H1 (cell line): ENCODE measurements at regions not wholly inside any gene's neighbourhood (a gene's known extent, or its start where the extent isn't known, plus 50 kb on each side); places are given as distances from the start of the nearest gene placed in this dataset.

Experiments used
- CTCF ChIP-seq, 3 experiments: IDR thresholded peaks; 1 replicate in 2 of 3; 2 replicates in 1 of 3; pipeline versions ENCODE4 v1.5.1 to v1.6.1; 2011; ENCODE audit warnings: low read length in 3 of 3, mild to moderate bottlenecking in 3 of 3, inconsistent platforms in 2 of 3, low read depth in 1 of 3, moderate library complexity in 1 of 3; ENCODE audit not compliant: insufficient read depth in 1 of 3; ENCODE audit errors: control extremely low read depth in 1 of 3
- POU5F1 ChIP-seq: IDR thresholded peaks from 2 replicates; pipeline ENCODE4 v1.6.1; 2011; ENCODE audit warnings: low read depth, mild to moderate bottlenecking, low read length, moderate library complexity
- RAD21 ChIP-seq, 2 experiments: IDR thresholded peaks in 1 of 2; conservative IDR thresholded peaks in 1 of 2; 2 replicates each; pipeline ENCODE4 v1.6.1; 2011; ENCODE audit warnings: low read depth in 2 of 2, low read length in 2 of 2, improper control_type of control experiment in 1 of 2, inconsistent platforms in 1 of 2, mild to moderate bottlenecking in 1 of 2, moderate library complexity in 1 of 2

DNA sequence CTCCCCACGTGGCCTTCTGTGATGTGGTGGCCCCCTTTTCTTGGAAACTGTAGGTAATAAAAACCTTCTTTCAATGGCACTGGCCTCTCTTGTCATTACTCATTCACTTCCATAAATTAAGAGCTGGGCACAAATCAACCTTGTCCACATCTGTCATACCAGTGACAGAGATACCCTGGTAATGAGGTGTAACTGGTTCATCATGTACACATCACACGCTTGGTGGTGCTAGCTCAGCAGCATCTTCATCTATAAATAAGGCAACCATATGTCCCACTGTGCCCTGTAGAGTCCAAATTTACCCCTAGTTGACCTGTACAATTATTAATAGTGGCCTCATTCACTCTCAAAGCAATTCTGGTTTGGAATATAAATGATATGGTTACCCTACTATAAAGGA lies 245.6 kb downstream of the HIVEP2 start (continued):
- no peak for TF ChIP-seq CTCF (IDR thresholded peaks at IDR 0.05; ENCODE audit: control extremely low read depth in 1 of 3, insufficient read depth in 1 of 3, low read depth in 1 of 3, low read length in 3 of 3)
- TF ChIP-seq RAD21 (IDR thresholded peaks at IDR 0.05 in 1 of 2, conservative IDR thresholded peaks at IDR 0.05 in 1 of 2; ENCODE audit: low read depth in 2 of 2, low read length in 2 of 2): no peak
- TF ChIP-seq POU5F1: no peak
